ENCODE measurements at regions not wholly inside any gene's neighbourhood (a gene's known extent, or its start where the extent isn't known, plus 50 kb on each side); places are given as distances from the start of the nearest gene placed in this dataset.
"Not testable (repeated sequence)": the region's sequence is repeated elsewhere in the genome, so short reads cannot be mapped to it uniquely, and the experiment has no call there.

- not testable (repeated sequence) for DNase-seq (ENCODE audit: low read depth, low spot score)
Measured at GRCh38 chr4:106524772-106525171, 156.2 kb upstream of the GIMD1 start.

GRCh38 chr4:106522839-106523238, 154.3 kb upstream of the GIMD1 start:
- DNase-seq (ENCODE audit: low read depth, low spot score): no peak

- no peak for DNase-seq (ENCODE audit: low read depth, low spot score)
Measured at GRCh38 chr4:106512706-106513105, 144.1 kb upstream of the GIMD1 start.

- DNase-seq (ENCODE audit: low read depth, low spot score): no peak
Measured at GRCh38 chr4:106507440-106507839, 138.9 kb upstream of the GIMD1 start.

- no peak for DNase-seq (ENCODE audit: low read depth, low spot score)
Measured at GRCh38 chr4:106503116-106504050, 134.8 kb upstream of the GIMD1 start.

- DNase-seq (ENCODE audit: low read depth, low spot score): peak; percentile 20
Measured at GRCh38 chr4:106502106-106502699, 133.6 kb upstream of the GIMD1 start.

- no peak for DNase-seq (ENCODE audit: low read depth, low spot score)
Measured at GRCh38 chr4:106497271-106497670, 128.7 kb upstream of the GIMD1 start.

- no peak for DNase-seq (ENCODE audit: low read depth, low spot score)
Measured at GRCh38 chr4:106496061-106496460, 127.5 kb upstream of the GIMD1 start.

- DNase-seq (ENCODE audit: low read depth, low spot score): no peak
Measured at GRCh38 chr4:106495476-106495875, 126.9 kb upstream of the GIMD1 start.

- no peak for DNase-seq (ENCODE audit: low read depth, low spot score)
Measured at GRCh38 chr4:106494066-106494465, 125.5 kb upstream of the GIMD1 start.

- DNase-seq (ENCODE audit: low read depth, low spot score): no peak
Measured at GRCh38 chr4:106493086-106493485, 124.5 kb upstream of the GIMD1 start.

- peak; percentile 23 for DNase-seq (ENCODE audit: low read depth, low spot score)
Measured at GRCh38 chr4:106486533-106486932, 118.0 kb upstream of the GIMD1 start.

GRCh38 chr4:106481801-106482200, 113.2 kb upstream of the GIMD1 start:
- DNase-seq (ENCODE audit: low read depth, low spot score): no peak

- no peak for DNase-seq (ENCODE audit: low read depth, low spot score)
Measured at GRCh38 chr4:106478152-106478551, 109.6 kb upstream of the GIMD1 start.

GRCh38 chr4:106476741-106477140, 108.2 kb upstream of the GIMD1 start:
- no peak for DNase-seq (ENCODE audit: low read depth, low spot score)

- DNase-seq (ENCODE audit: low read depth, low spot score): no peak
Measured at GRCh38 chr4:106473515-106473914, 104.9 kb upstream of the GIMD1 start.

GRCh38 chr4:106471151-106471550, 102.6 kb upstream of the GIMD1 start:
- DNase-seq (ENCODE audit: low read depth, low spot score): no peak

- no peak for DNase-seq (ENCODE audit: low read depth, low spot score)
Measured at GRCh38 chr4:106463622-106464021, 95.0 kb upstream of the GIMD1 start.

GRCh38 chr4:106454581-106454980, 86.0 kb upstream of the GIMD1 start:
- DNase-seq (ENCODE audit: low read depth, low spot score): no peak

- DNase-seq (ENCODE audit: low read depth, low spot score): no peak
Measured at GRCh38 chr4:106454021-106454420, 85.4 kb upstream of the GIMD1 start.

GRCh38 chr4:106451091-106451490, 82.5 kb upstream of the GIMD1 start:
- DNase-seq (ENCODE audit: low read depth, low spot score): no peak

- no peak for DNase-seq (ENCODE audit: low read depth, low spot score)
Measured at GRCh38 chr4:106450249-106450648, 81.7 kb upstream of the GIMD1 start.

- DNase-seq (ENCODE audit: low read depth, low spot score): no peak
Measured at GRCh38 chr4:106444557-106444956, 76.0 kb upstream of the GIMD1 start.
